SK-N-SH (cell line): ENCODE measurements at regions not wholly inside any gene's neighbourhood (a gene's known extent, or its start where the extent isn't known, plus 50 kb on each side); places are given as distances from the start of the nearest gene placed in this dataset.

Experiments used
- CTCF ChIA-PET: fragments of 300-600, 350-600 bp; formaldehyde crosslinking; extraction: SDS; loops from one replicate; lab custom pipeline; 2021; lab: Yijun Ruan, JAX
- POLR2A ChIA-PET: fragments of 350-600 bp; sonication (Branson Sonifier 250); formaldehyde crosslinking; extraction: SDS; loops from one replicate; lab custom pipeline; 2020; ENCODE audit warnings: antibody characterized with exemption, inconsistent platforms; lab: Yijun Ruan, JAX
- DNase-seq: peaks from one replicate; pipeline ENCODE4 v3.0.0; 2012
- H2AFZ ChIP-seq: fragments of 200-600 bp; sonication (generic); 2 replicates; pipeline ENCODE4 v1.8.1; 2016; ENCODE audit warnings: antibody characterized with exemption, mild to moderate bottlenecking, low read depth
- H3F3A ChIP-seq: fragments of 200-600 bp; sonication (generic); replicated peaks from 2 replicates; pipeline ENCODE3; 2016; ENCODE audit warnings: antibody characterized with exemption, mild to moderate bottlenecking; ENCODE audit not compliant: insufficient read depth
- H3K27ac ChIP-seq, 2 experiments: fragments of 200-500 bp in 1 of 2; fragments of 200-600 bp in 1 of 2; sonication (Bioruptor generic) in 1 of 2; sonication (generic), shearing (Covaris generic) in 1 of 2; 2 replicates each; pipeline versions ENCODE4 v1.5.1 to v1.6.1; 2014 to 2016; ENCODE audit warnings: low read depth in 2 of 2, inconsistent platforms in 1 of 2, low read length in 1 of 2, mild to moderate bottlenecking in 1 of 2, mixed read lengths in 1 of 2
- H3K27me3 ChIP-seq: fragments of 200-600 bp; sonication (generic), shearing (Covaris generic); 2 replicates; pipeline ENCODE4 v1.6.1; 2016; ENCODE audit warnings: mixed run types; ENCODE audit not compliant: insufficient read depth
- H3K36me3 ChIP-seq, 2 experiments: fragments of 200-500 bp in 1 of 2; fragments of 200-600 bp in 1 of 2; sonication (Bioruptor generic) in 1 of 2; sonication (generic) in 1 of 2; replicated peaks in 1 of 2; 2 replicates each; pipeline versions ENCODE3 to v1.5.1; 2014 to 2016; ENCODE audit warnings: low read length in 1 of 2, mild to moderate bottlenecking in 1 of 2; ENCODE audit not compliant: insufficient read depth in 2 of 2, control insufficient read depth in 1 of 2
- H3K4me1 ChIP-seq, 2 experiments: fragments of 200-500 bp in 1 of 2; fragments of 200-600 bp in 1 of 2; sonication (Bioruptor generic) in 1 of 2; sonication (generic), shearing (Covaris generic) in 1 of 2; 2 replicates each; pipeline versions ENCODE4 v1.5.1 to v1.6.1; 2014 to 2016; ENCODE audit warnings: low read depth in 1 of 2, low read length in 1 of 2, mixed run types in 1 of 2; ENCODE audit not compliant: insufficient read depth in 2 of 2, control insufficient read depth in 1 of 2
- H3K4me2 ChIP-seq: fragments of 200-600 bp; sonication (generic), shearing (Covaris generic); 2 replicates; pipeline ENCODE4 v1.6.1; 2017; ENCODE audit warnings: mixed run types
- H3K4me3 ChIP-seq, 2 experiments: fragments of 200-500 bp in 1 of 2; fragments of 200-600 bp in 1 of 2; sonication (Bioruptor generic) in 1 of 2; sonication (generic), shearing (Covaris generic) in 1 of 2; 2 replicates each; pipeline versions ENCODE4 v1.5.1 to v1.8.1; 2014 to 2016; ENCODE audit warnings: low read depth in 2 of 2, inconsistent platforms in 1 of 2, low read length in 1 of 2, mild to moderate bottlenecking in 1 of 2, mixed read lengths in 1 of 2, moderate library complexity in 1 of 2
- H3K79me2 ChIP-seq: fragments of 200-600 bp; sonication (generic); 2 replicates; pipeline ENCODE4 v1.8.1; 2017; ENCODE audit warnings: mild to moderate bottlenecking; ENCODE audit not compliant: insufficient read depth
- H3K9ac ChIP-seq: fragments of 200-600 bp; sonication (generic); 2 replicates; pipeline ENCODE4 v1.6.1; 2017; ENCODE audit warnings: mixed run types
- H3K9me2 ChIP-seq: fragments of 200-600 bp; sonication (generic); 2 replicates; pipeline ENCODE4 v1.6.1; 2017; ENCODE audit warnings: mixed run types
- H3K9me3 ChIP-seq: fragments of 200-600 bp; sonication (generic); 2 replicates; pipeline ENCODE4 v1.6.1; 2017; ENCODE audit warnings: mixed run types, mild to moderate bottlenecking, moderate library complexity
- H4K20me1 ChIP-seq: fragments of 200-600 bp; sonication (generic); 2 replicates; pipeline ENCODE4 v1.6.1; 2017; ENCODE audit warnings: mild to moderate bottlenecking, mixed run types; ENCODE audit not compliant: insufficient read depth
- CHD2 ChIP-seq: fragments of 150-350 bp; IDR thresholded peaks from 2 replicates; pipeline ENCODE4 v1.6.1; 2018; ENCODE audit warnings: low read length; ENCODE audit not compliant: partially characterized antibody
- RCOR1 ChIP-seq: fragments of 150-350 bp; IDR thresholded peaks from 2 replicates; pipeline ENCODE4 v1.6.1; 2017; ENCODE audit warnings: antibody characterized with exemption, low read length
- RFX5 ChIP-seq: IDR thresholded peaks from 2 replicates; pipeline ENCODE4 v1.6.1; 2012; ENCODE audit warnings: mild to moderate bottlenecking, improper control_type of control experiment, low read length
- SIN3A ChIP-seq: IDR thresholded peaks from 2 replicates; pipeline ENCODE4 v1.6.1; 2012; ENCODE audit warnings: low read depth, mild to moderate bottlenecking, low read length, moderate library complexity, borderline replicate concordance
- SMC3 ChIP-seq: IDR thresholded peaks from 2 replicates; pipeline ENCODE4 v1.6.1; 2012; ENCODE audit warnings: low read depth, low read length, improper control_type of control experiment
- TCF12 ChIP-seq: IDR thresholded peaks from 2 replicates; pipeline ENCODE4 v1.4.0; 2012
- TEAD4 ChIP-seq: IDR thresholded peaks from 2 replicates; pipeline ENCODE4 v1.4.0; 2012; ENCODE audit warnings: mild to moderate bottlenecking, borderline replicate concordance; ENCODE audit not compliant: insufficient read depth
- WGBS: methylation state at CpG from one replicate; pipeline ENCODE4 v1.1.6; 2017; ENCODE audit warnings: low lambda C conversion rate; 5-methylcytosine and 5-hydroxymethylcytosine counted together
- TF ChIP-seq, protein P1 (sequence below): IDR thresholded peaks from 2 replicates; pipeline ENCODE4 v1.4.0; 2012; ENCODE audit warnings: low read depth
- TF ChIP-seq, protein P2 (sequence below): fragments of 200-600 bp; sonication (generic); IDR thresholded peaks from 2 replicates; pipeline ENCODE4 v1.6.1; 2017; ENCODE audit warnings: antibody characterized with exemption, mild to moderate bottlenecking, moderate library complexity
- TF ChIP-seq, protein P3 (sequence below): fragments of 150-350 bp; IDR thresholded peaks from 2 replicates; pipeline ENCODE4 v1.6.1; 2017; ENCODE audit warnings: antibody characterized with exemption, low read length, low read depth, borderline replicate concordance
- TF ChIP-seq, protein P4 (sequence below): IDR thresholded peaks from 2 replicates; pipeline ENCODE4; 2012

DNA sequence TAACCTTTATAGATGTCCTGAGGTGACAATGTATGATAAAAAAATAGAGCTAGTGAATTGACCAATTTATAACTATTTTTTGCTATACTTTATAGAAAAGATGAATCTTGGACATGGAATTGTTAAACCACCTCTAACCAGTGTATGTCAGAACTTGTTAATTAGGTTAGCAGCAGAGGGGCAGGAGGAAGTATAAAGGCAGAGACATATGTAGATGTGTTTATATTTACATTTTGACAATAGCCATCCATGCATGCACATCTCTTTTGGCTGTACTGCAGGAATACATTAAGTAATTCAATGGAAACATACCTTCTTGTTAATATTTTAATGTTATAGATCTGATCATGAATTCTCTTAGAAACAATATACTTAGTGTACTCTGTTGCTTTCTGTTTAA is 254.6 kb upstream of the NT5E start:
- H3K4me2 ChIP-seq, result no peak overlapping the region
- DNase-seq, result no peak
- CTCF ChIA-PET, result no interaction called here
- no peak overlapping the region for H3K9ac ChIP-seq
- no peaks in the 10 kb centered on the region for H4K20me1 ChIP-seq
- POLR2A ChIA-PET, result no interaction called here
- no peaks in the 10 kb centered on the region for H3F3A ChIP-seq
- no peak overlapping the region for H3K27ac ChIP-seq
- no peaks in the 10 kb centered on the region for H3K79me2 ChIP-seq
- H3K9me3 ChIP-seq, result no peaks in the 10 kb centered on the region
- TF ChIP-seq SMC3 (no peak), CHD2 (no peak), TEAD4 (no peak), TCF12 (no peak)
- TF ChIP-seq, protein P1, sequence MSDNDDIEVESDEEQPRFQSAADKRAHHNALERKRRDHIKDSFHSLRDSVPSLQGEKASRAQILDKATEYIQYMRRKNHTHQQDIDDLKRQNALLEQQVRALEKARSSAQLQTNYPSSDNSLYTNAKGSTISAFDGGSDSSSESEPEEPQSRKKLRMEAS, result no peak
- TF ChIP-seq, protein P2, sequence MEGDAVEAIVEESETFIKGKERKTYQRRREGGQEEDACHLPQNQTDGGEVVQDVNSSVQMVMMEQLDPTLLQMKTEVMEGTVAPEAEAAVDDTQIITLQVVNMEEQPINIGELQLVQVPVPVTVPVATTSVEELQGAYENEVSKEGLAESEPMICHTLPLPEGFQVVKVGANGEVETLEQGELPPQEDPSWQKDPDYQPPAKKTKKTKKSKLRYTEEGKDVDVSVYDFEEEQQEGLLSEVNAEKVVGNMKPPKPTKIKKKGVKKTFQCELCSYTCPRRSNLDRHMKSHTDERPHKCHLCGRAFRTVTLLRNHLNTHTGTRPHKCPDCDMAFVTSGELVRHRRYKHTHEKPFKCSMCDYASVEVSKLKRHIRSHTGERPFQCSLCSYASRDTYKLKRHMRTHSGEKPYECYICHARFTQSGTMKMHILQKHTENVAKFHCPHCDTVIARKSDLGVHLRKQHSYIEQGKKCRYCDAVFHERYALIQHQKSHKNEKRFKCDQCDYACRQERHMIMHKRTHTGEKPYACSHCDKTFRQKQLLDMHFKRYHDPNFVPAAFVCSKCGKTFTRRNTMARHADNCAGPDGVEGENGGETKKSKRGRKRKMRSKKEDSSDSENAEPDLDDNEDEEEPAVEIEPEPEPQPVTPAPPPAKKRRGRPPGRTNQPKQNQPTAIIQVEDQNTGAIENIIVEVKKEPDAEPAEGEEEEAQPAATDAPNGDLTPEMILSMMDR, result no peak
- TF ChIP-seq, protein P3, sequence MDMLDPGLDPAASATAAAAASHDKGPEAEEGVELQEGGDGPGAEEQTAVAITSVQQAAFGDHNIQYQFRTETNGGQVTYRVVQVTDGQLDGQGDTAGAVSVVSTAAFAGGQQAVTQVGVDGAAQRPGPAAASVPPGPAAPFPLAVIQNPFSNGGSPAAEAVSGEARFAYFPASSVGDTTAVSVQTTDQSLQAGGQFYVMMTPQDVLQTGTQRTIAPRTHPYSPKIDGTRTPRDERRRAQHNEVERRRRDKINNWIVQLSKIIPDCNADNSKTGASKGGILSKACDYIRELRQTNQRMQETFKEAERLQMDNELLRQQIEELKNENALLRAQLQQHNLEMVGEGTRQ, result no peak
- H2AFZ ChIP-seq, result no peak overlapping the region
- H3K27me3 ChIP-seq, result no peaks in the 10 kb centered on the region
- H3K4me1 ChIP-seq, result no peaks in the 10 kb centered on the region
- H3K9me2 ChIP-seq, result no peaks in the 10 kb centered on the region
- no peak overlapping the region for H3K4me3 ChIP-seq
- no peaks in the 10 kb centered on the region for H3K36me3 ChIP-seq

DNA sequence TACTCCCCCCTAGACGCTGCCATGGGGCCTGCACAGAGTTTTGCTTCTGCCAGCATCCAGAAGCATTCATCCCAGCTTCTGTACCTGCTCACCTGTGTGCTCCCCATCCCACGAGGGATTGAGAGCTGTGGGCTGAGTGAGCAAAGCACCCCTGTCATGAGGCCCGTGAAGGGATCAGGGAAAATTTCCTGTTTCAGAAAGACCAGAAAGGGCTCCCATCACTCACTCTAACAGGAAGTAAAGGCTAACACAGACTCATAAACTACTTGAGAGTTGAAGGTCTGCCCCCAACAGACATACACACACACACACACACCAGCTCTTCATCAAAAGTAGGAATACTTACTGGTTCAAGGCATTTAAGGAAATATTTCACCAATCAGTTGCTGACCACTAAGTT is 256.5 kb upstream of the NT5E start:
- POLR2A ChIA-PET, result no interaction called here
- CTCF ChIA-PET, result no interaction called here
- TF ChIP-seq TEAD4, result no peak
- no peak overlapping the region for H3K9ac ChIP-seq
- no peaks in the 10 kb centered on the region for H4K20me1 ChIP-seq
- no peak overlapping the region for H3K4me2 ChIP-seq
- no peaks in the 10 kb centered on the region for H3K4me1 ChIP-seq
- no peaks in the 10 kb centered on the region for H3F3A ChIP-seq
- no peaks in the 10 kb centered on the region for H3K36me3 ChIP-seq
- no peaks in the 10 kb centered on the region for H3K9me3 ChIP-seq
- H3K4me3 ChIP-seq, result no peak overlapping the region
- 0% methylated on average over 3 of the region's 3 CpGs for WGBS
- H2AFZ ChIP-seq, result no peak overlapping the region
- no peaks in the 10 kb centered on the region for H3K79me2 ChIP-seq
- no peak overlapping the region for H3K27ac ChIP-seq
- H3K9me2 ChIP-seq, result no peaks in the 10 kb centered on the region
- no peak for DNase-seq
- no peaks in the 10 kb centered on the region for H3K27me3 ChIP-seq

DNA sequence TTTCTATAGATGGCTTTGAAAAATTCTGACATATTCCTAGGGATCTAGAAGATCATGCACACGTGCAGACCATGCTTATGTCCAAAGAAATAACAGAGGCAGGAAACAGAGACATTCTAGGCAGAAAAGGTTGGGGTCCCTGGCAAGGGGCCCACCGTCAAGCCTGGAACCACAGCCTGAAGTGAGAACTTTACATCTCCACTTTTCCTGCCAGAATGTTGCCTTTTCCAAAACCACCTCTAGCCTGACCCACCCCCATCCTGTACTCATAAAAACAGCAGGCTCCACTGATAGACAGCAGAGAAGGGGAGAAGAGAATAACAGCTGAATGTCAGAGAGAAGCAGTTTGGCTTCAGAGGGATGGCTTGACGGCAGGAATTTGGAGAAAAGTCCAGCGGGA is 257.3 kb upstream of the NT5E start:
- Histone ChIP-seq H3K36me3 (no peaks in the 10 kb centered on the region), H3K27me3 (no peaks in the 10 kb centered on the region), H3K4me3 (no peak overlapping the region), H2AFZ (no peak overlapping the region), H3K4me2 (no peak overlapping the region), H4K20me1 (no peaks in the 10 kb centered on the region), H3K79me2 (no peaks in the 10 kb centered on the region), H3F3A (no peaks in the 10 kb centered on the region), H3K9me3 (no peaks in the 10 kb centered on the region), H3K9me2 (no peaks in the 10 kb centered on the region), H3K27ac (no peak overlapping the region), H3K9ac (no peak overlapping the region), H3K4me1 (no peaks in the 10 kb centered on the region)
- POLR2A ChIA-PET, result no interaction called here
- TF ChIP-seq SIN3A (no peak), RFX5 (no peak), RCOR1 (no peak)
- TF ChIP-seq, protein P4, sequence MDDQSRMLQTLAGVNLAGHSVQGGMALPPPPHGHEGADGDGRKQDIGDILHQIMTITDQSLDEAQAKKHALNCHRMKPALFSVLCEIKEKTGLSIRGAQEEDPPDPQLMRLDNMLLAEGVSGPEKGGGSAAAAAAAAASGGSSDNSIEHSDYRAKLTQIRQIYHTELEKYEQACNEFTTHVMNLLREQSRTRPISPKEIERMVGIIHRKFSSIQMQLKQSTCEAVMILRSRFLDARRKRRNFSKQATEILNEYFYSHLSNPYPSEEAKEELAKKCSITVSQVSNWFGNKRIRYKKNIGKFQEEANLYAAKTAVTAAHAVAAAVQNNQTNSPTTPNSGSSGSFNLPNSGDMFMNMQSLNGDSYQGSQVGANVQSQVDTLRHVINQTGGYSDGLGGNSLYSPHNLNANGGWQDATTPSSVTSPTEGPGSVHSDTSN, result no peak
- no peak for DNase-seq
- CTCF ChIA-PET, result no interaction called here
- WGBS, result 0% methylated on average over 4 of the region's 4 CpGs
